A673 (cell line): ENCODE measurements at regions not wholly inside any gene's neighbourhood (a gene's known extent, or its start where the extent isn't known, plus 50 kb on each side); places are given as distances from the start of the nearest gene placed in this dataset.
A peak's percentile ranks its signal among the peaks of the same experiment; 100 is the strongest.

Source experiments
- BruUV-seq: library from RNA; stranded (reverse); fragments of 400-500 nt; replicated peaks from 2 replicates; lab custom pipeline; 2021; lab: Mats Ljungman, UMichigan
- CTCF ChIA-PET: fragments of 300-600 bp; sonication (Branson Sonifier 250); formaldehyde crosslinking; loops from one replicate; lab custom pipeline; 2022; ENCODE audit warnings: antibody characterized with exemption; lab: Charles Lee
- POLR2A ChIA-PET: fragments of 300-600 bp; sonication (Branson Sonifier 250); formaldehyde crosslinking; loops from one replicate; lab custom pipeline; 2022; ENCODE audit warnings: antibody characterized with exemption; ENCODE audit not compliant: low non-redundant PET; lab: Charles Lee
- DNase-seq: peaks from one replicate; pipeline ENCODE4 v3.0.0-alpha.2; 2015; ENCODE audit warnings: low spot score
- H3K27ac ChIP-seq: fragments of 200-600 bp; sonication (generic); 2 replicates; pipeline ENCODE4 v1.5.1; 2016; ENCODE audit warnings: mixed run types, low read depth, mild to moderate bottlenecking, mixed read lengths, antibody characterized with exemption, low read length; ENCODE audit not compliant: poor library complexity, severe bottlenecking
- H3K27me3 ChIP-seq: fragments of 200-600 bp; sonication (generic); replicated peaks from 2 replicates; pipeline ENCODE4 v1.6.1; 2017; ENCODE audit warnings: mixed run types, low read depth, mild to moderate bottlenecking, mixed read lengths, antibody characterized with exemption, low read length; ENCODE audit not compliant: insufficient read depth, poor library complexity
- H3K36me3 ChIP-seq: fragments of 200-600 bp; sonication (generic); 2 replicates; pipeline ENCODE4 v1.6.1; 2016; ENCODE audit warnings: mixed run types, mild to moderate bottlenecking, mixed read lengths, antibody characterized with exemption, low read length; ENCODE audit not compliant: insufficient read depth, poor library complexity, severe bottlenecking
- H3K4me1 ChIP-seq: fragments of 200-600 bp; sonication (generic); 2 replicates; pipeline ENCODE4 v1.6.1; 2017; ENCODE audit warnings: mixed run types, mild to moderate bottlenecking, mixed read lengths, antibody characterized with exemption, low read length; ENCODE audit not compliant: insufficient read depth, poor library complexity, severe bottlenecking
- H3K4me3 ChIP-seq: fragments of 200-600 bp; sonication (generic); 2 replicates; pipeline ENCODE4 v1.5.1; 2016; ENCODE audit warnings: low read depth, mixed run types, mild to moderate bottlenecking, mixed read lengths, low read length; ENCODE audit not compliant: poor library complexity, severe bottlenecking
- H3K9me3 ChIP-seq: fragments of 200-600 bp; sonication (generic); 2 replicates; pipeline ENCODE4 v1.6.1; 2016; ENCODE audit warnings: mixed run types, low read depth, mild to moderate bottlenecking, mixed read lengths, antibody characterized with exemption, low read length; ENCODE audit not compliant: poor library complexity, severe bottlenecking
- EZH2 ChIP-seq: fragments of 200-600 bp; sonication (generic); IDR thresholded peaks from 2 replicates; pipeline ENCODE4 v1.6.1; 2017; ENCODE audit warnings: borderline replicate concordance, low read depth, mild to moderate bottlenecking, mixed read lengths, antibody characterized with exemption, low read length; ENCODE audit not compliant: poor library complexity, severe bottlenecking
- intact Hi-C: fragments of 100-400 bp; cut with micrococcal nuclease; formaldehyde crosslinking; loops from one replicate; pipeline ENCODE4 v1.10.0; 2022; ENCODE audit not compliant: unreplicated experiment
- TF ChIP-seq, protein P1 (sequence below): fragments of 300-800, 200-600 bp; sonication (generic); conservative IDR thresholded peaks from 2 replicates; pipeline ENCODE4 v1.5.1; 2017; ENCODE audit warnings: low read depth, mild to moderate bottlenecking, antibody characterized with exemption, low read length, moderate library complexity, mixed read lengths

DNA sequence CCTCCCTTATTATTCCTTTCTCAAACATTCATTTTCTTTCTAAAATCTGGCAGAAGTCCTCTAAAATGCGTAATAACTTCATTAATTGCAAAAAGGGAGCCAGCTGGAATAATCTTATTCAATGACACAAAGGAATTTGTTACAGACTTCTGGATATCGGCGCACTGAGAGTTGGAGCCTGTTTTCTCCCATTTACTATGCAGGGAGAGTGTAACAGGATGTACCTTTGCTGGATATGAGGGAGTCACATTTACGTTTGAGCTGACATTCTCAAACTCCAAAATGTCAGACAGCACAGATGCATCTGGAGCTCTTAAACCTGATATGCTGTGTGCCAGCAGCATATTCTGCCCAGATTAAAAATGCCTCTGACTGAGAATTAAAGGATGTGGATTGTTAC lies 275.3 kb downstream of the TMX3 start:
- Histone ChIP-seq H3K27me3 (no peaks in the 10 kb centered on the region), H3K9me3 (peaks cover 22% of the 10 kb centered on the region), H3K4me1 (peaks cover 44% of the 10 kb centered on the region), H3K36me3 (peaks cover 9% of the 10 kb centered on the region), H3K4me3 (no peak overlapping the region), H3K27ac (peak overlapping the region; percentile 88)
- ChIA-PET CTCF (no interaction called here), POLR2A (no interaction called here)
- intact Hi-C loops, result loop anchor here (1.0 kb wide), 1 partner anchor 65 kb away; no protein-coding TSS in a partner anchor
- DNase-seq, result peak; percentile 80
- TSS peak; percentile 89 for BruUV-seq
- TF ChIP-seq, protein P1, sequence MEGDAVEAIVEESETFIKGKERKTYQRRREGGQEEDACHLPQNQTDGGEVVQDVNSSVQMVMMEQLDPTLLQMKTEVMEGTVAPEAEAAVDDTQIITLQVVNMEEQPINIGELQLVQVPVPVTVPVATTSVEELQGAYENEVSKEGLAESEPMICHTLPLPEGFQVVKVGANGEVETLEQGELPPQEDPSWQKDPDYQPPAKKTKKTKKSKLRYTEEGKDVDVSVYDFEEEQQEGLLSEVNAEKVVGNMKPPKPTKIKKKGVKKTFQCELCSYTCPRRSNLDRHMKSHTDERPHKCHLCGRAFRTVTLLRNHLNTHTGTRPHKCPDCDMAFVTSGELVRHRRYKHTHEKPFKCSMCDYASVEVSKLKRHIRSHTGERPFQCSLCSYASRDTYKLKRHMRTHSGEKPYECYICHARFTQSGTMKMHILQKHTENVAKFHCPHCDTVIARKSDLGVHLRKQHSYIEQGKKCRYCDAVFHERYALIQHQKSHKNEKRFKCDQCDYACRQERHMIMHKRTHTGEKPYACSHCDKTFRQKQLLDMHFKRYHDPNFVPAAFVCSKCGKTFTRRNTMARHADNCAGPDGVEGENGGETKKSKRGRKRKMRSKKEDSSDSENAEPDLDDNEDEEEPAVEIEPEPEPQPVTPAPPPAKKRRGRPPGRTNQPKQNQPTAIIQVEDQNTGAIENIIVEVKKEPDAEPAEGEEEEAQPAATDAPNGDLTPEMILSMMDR, result no peak
- no peak for TF ChIP-seq EZH2

DNA sequence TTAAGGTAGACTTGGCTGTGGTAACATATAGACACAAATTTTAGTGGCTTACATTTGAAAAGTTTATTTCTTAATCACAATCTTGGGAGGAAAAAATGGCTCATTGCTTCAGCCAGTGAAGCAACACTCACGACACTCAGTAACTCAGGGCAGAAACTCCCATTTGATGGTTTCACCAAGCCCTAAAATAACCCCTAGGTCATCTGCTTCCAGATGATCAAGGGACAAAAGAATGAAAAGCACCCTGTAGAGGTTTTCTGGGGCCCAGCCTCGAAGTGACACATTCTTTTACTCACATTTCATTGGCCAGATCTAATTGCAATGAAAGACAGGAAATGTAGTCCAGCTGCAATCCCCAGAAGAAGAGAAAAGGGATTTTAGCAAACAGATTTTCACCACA lies 275.9 kb downstream of the TMX3 start:
- Histone ChIP-seq H3K36me3 (peaks cover 9% of the 10 kb centered on the region), H3K4me3 (no peak overlapping the region), H3K27ac (peak overlapping the region; percentile 88), H3K4me1 (peaks cover 44% of the 10 kb centered on the region), H3K9me3 (peaks cover 22% of the 10 kb centered on the region), H3K27me3 (no peaks in the 10 kb centered on the region)
- TF ChIP-seq EZH2, result no peak
- TF ChIP-seq, protein P1, result no peak
- POLR2A ChIA-PET, result no interaction called here
- peak; percentile 92 for DNase-seq
- CTCF ChIA-PET, result no interaction called here
- intact Hi-C loops, result loop anchor here (1.0 kb wide), 1 partner anchor 65 kb away; no protein-coding TSS in a partner anchor
- BruUV-seq, result no TSS peak

DNA sequence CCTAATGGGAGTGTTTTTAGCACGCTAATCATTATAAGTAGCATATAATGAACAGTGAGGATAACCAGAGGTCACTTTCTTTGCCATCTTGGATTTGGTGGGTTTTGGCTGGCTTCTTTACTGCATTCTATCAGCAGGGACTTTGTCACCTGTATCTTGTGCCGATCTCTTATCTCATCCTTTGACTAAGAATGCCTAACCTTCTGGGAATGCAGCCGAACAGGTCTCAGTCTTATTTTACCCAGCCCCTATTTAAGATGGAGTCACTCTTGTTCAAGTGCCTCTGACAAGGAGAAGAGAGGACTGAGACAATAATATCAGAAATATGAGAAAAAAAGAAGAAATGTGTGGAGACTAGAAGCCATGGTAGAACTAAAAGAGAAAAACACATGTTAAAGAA lies 276.4 kb downstream of the TMX3 start:
- no peak for TF ChIP-seq EZH2
- TF ChIP-seq, protein P1, result no peak
- CTCF ChIA-PET, result no interaction called here

More for the DNA sequence above, 276.4 kb downstream of the TMX3 start:
- peaks cover 9% of the 10 kb centered on the region for H3K36me3 ChIP-seq
- peaks cover 22% of the 10 kb centered on the region for H3K9me3 ChIP-seq
- intact Hi-C loops, result no loop called here
- DNase-seq, result no peak
- peaks cover 44% of the 10 kb centered on the region for H3K4me1 ChIP-seq
- H3K27ac ChIP-seq, result peak overlapping the region; percentile 88
- POLR2A ChIA-PET, result no interaction called here
- H3K4me3 ChIP-seq, result no peak overlapping the region
- TSS peak; percentile 88 for BruUV-seq
- H3K27me3 ChIP-seq, result no peaks in the 10 kb centered on the region
